ENCODE measurements at regions not wholly inside any gene's neighbourhood (a gene's known extent, or its start where the extent isn't known, plus 50 kb on each side); places are given as distances from the start of the nearest gene placed in this dataset.

- no peak for TF ChIP-seq POLR2A (IDR thresholded peaks at IDR 0.05)
- no peak for TF ChIP-seq CTCF (IDR thresholded peaks at IDR 0.05)
- DNase-seq = no peak
- Histone ChIP-seq H3K27me3 (no peaks in the 10 kb centered on the region), H3K9me3 (no peaks in the 10 kb centered on the region), H3K4me3 (no peak overlapping the region), H3K36me3 (no peaks in the 10 kb centered on the region), H3K27ac (no peak overlapping the region), H3K4me1 (peaks cover 0 to 7% (median 6%) of the 10 kb centered on the region in 3 donors)
- intact Hi-C loops (cut with DNase I) = no loop called here
- WGBS, 2 donors = 65 to 75% methylated on average over 5 of the region's 5 CpGs
Observed at GRCh38 chr6:139568956-139569538, 194.6 kb upstream of the CITED2 start.

- WGBS, 2 donors = 72 to 78% methylated on average over 3 of the region's 3 CpGs
- H3K36me3 ChIP-seq = no peaks in the 10 kb centered on the region
- no peak overlapping the region for H3K4me3 ChIP-seq
- no peaks in the 10 kb centered on the region for H3K9me3 ChIP-seq
- no peak for TF ChIP-seq CTCF (IDR thresholded peaks at IDR 0.05)
- no peak for TF ChIP-seq POLR2A (IDR thresholded peaks at IDR 0.05)
- no peaks in the 10 kb centered on the region for H3K27me3 ChIP-seq
- DNase-seq = no peak
- H3K4me1 ChIP-seq = peaks cover 0 to 7% (median 6%) of the 10 kb centered on the region in 3 donors
- H3K27ac ChIP-seq = no peak overlapping the region
- intact Hi-C loops (cut with DNase I) = no loop called here
Observed at GRCh38 chr6:139568151-139568955, 193.9 kb upstream of the CITED2 start.

- Histone ChIP-seq H3K4me1 (peaks cover 0 to 7% (median 6%) of the 10 kb centered on the region in 3 donors), H3K27ac (no peak overlapping the region), H3K9me3 (no peaks in the 10 kb centered on the region), H3K4me3 (no peak overlapping the region), H3K27me3 (no peaks in the 10 kb centered on the region), H3K36me3 (no peaks in the 10 kb centered on the region)
- no peak for DNase-seq
- WGBS, 2 donors = 88% methylated on average over 3 of the region's 3 CpGs; no CpG with 5 or more reads in 1 of the 2 donors
- TF ChIP-seq CTCF (IDR thresholded peaks at IDR 0.05) (no peak), POLR2A (IDR thresholded peaks at IDR 0.05) (no peak)
- intact Hi-C loops (cut with DNase I) = no loop called here
Observed at GRCh38 chr6:139567095-139567494, 192.6 kb upstream of the CITED2 start.

GRCh38 chr6:139565591-139565990, 191.1 kb upstream of the CITED2 start:
- intact Hi-C loops (cut with DNase I) = no loop called here
- DNase-seq = no peak
- WGBS, 2 donors = 0 to 38% methylated on average over 1 of the region's 1 CpG

More at GRCh38 chr6:139565591-139565990, 191.1 kb upstream of the CITED2 start:
- Histone ChIP-seq H3K4me1 (peaks cover 0 to 7% (median 6%) of the 10 kb centered on the region in 3 donors), H3K27me3 (no peaks in the 10 kb centered on the region), H3K9me3 (no peaks in the 10 kb centered on the region), H3K27ac (no peak overlapping the region), H3K36me3 (no peaks in the 10 kb centered on the region), H3K4me3 (no peak overlapping the region)
- TF ChIP-seq CTCF (IDR thresholded peaks at IDR 0.05) (no peak), POLR2A (IDR thresholded peaks at IDR 0.05) (no peak)
